C4-2B (cell line): ENCODE measurements at regions not wholly inside any gene's neighbourhood (a gene's known extent, or its start where the extent isn't known, plus 50 kb on each side); places are given as distances from the start of the nearest gene placed in this dataset.

ENCODE experiments used
- CTCF ChIP-seq: fragments of 450-650 bp; conservative IDR thresholded peaks from 2 replicates; pipeline ENCODE4 v1.5.1; 2017; ENCODE audit warnings: mild to moderate bottlenecking
- ZFX ChIP-seq: fragments of 450-650 bp; IDR thresholded peaks from 2 replicates; pipeline ENCODE4 v1.6.1; 2017

GRCh38 chr6:8837343-8837742 is 402.0 kb upstream of the SLC35B3 start:
- TF ChIP-seq CTCF (no peak), ZFX (no peak)
